ENCODE measurements at regions not wholly inside any gene's neighbourhood (a gene's known extent, or its start where the extent isn't known, plus 50 kb on each side); places are given as distances from the start of the nearest gene placed in this dataset.

- 0 out of 2 replicates have a peak, but pooled peaks cover 3% of the 10 kb centered on the region for H3K9me3 ChIP-seq (ENCODE audit: control insufficient read depth, insufficient read depth, low read depth, low read length)
- H3K27me3 ChIP-seq (ENCODE audit: control insufficient read depth, insufficient read depth, low read length) = no peaks in the 10 kb centered on the region
- no peak overlapping the region for H3K27ac ChIP-seq (ENCODE audit: low read depth, low read length)
- H3K36me3 ChIP-seq (ENCODE audit: control insufficient read depth, insufficient read depth, low read length) = no peaks in the 10 kb centered on the region
- H3K4me3 ChIP-seq (ENCODE audit: low read depth, low read length) = no peak overlapping the region
- H3K4me1 ChIP-seq (ENCODE audit: control insufficient read depth, insufficient read depth, low read length) = no peaks in the 10 kb centered on the region
- no peak overlapping the region for H3K9ac ChIP-seq (ENCODE audit: low read length)
These were observed 376.7 kb downstream of the DNAH5 start for GRCh38 chr5:13567819-13568218.

GRCh38 chr5:13566871-13567339 lies 377.6 kb downstream of the DNAH5 start:
- no peak overlapping the region for H3K27ac ChIP-seq (ENCODE audit: low read depth, low read length)

GRCh38 chr5:13558408-13558807 lies 386.1 kb downstream of the DNAH5 start:
- Histone ChIP-seq H3K4me1 (ENCODE audit: control insufficient read depth, insufficient read depth, low read length) (no peaks in the 10 kb centered on the region), H3K9ac (ENCODE audit: low read length) (no peak overlapping the region), H3K27ac (ENCODE audit: low read depth, low read length) (no peak overlapping the region), H3K27me3 (ENCODE audit: control insufficient read depth, insufficient read depth, low read length) (no peaks in the 10 kb centered on the region), H3K9me3 (ENCODE audit: control insufficient read depth, insufficient read depth, low read depth, low read length) (no peaks in the 10 kb centered on the region), H3K36me3 (ENCODE audit: control insufficient read depth, insufficient read depth, low read length) (no peaks in the 10 kb centered on the region), H3K4me3 (ENCODE audit: low read depth, low read length) (no peak overlapping the region)

More at GRCh38 chr5:13566871-13567339, 377.6 kb downstream of the DNAH5 start:
- Histone ChIP-seq H3K4me3 (ENCODE audit: low read depth, low read length) (no peak overlapping the region), H3K9ac (ENCODE audit: low read length) (no peak overlapping the region), H3K27me3 (ENCODE audit: control insufficient read depth, insufficient read depth, low read length) (no peaks in the 10 kb centered on the region), H3K9me3 (ENCODE audit: control insufficient read depth, insufficient read depth, low read depth, low read length) (0 out of 2 replicates have a peak, but pooled peaks cover 3% of the 10 kb centered on the region), H3K4me1 (ENCODE audit: control insufficient read depth, insufficient read depth, low read length) (no peaks in the 10 kb centered on the region), H3K36me3 (ENCODE audit: control insufficient read depth, insufficient read depth, low read length) (no peaks in the 10 kb centered on the region)

GRCh38 chr5:13553896-13554295 lies 390.6 kb downstream of the DNAH5 start:
- Histone ChIP-seq H3K27ac (ENCODE audit: low read depth, low read length) (no peak overlapping the region), H3K9ac (ENCODE audit: low read length) (no peak overlapping the region), H3K27me3 (ENCODE audit: control insufficient read depth, insufficient read depth, low read length) (no peaks in the 10 kb centered on the region), H3K4me1 (ENCODE audit: control insufficient read depth, insufficient read depth, low read length) (no peaks in the 10 kb centered on the region), H3K36me3 (ENCODE audit: control insufficient read depth, insufficient read depth, low read length) (no peaks in the 10 kb centered on the region), H3K9me3 (ENCODE audit: control insufficient read depth, insufficient read depth, low read depth, low read length) (no peaks in the 10 kb centered on the region), H3K4me3 (ENCODE audit: low read depth, low read length) (no peak overlapping the region)

- Histone ChIP-seq H3K27me3 (ENCODE audit: control insufficient read depth, insufficient read depth, low read length) (no peaks in the 10 kb centered on the region), H3K36me3 (ENCODE audit: control insufficient read depth, insufficient read depth, low read length) (no peaks in the 10 kb centered on the region), H3K27ac (ENCODE audit: low read depth, low read length) (no peak overlapping the region), H3K4me3 (ENCODE audit: low read depth, low read length) (no peak overlapping the region), H3K9ac (ENCODE audit: low read length) (no peak overlapping the region), H3K4me1 (ENCODE audit: control insufficient read depth, insufficient read depth, low read length) (no peaks in the 10 kb centered on the region), H3K9me3 (ENCODE audit: control insufficient read depth, insufficient read depth, low read depth, low read length) (no peaks in the 10 kb centered on the region)
These were observed 392.1 kb downstream of the DNAH5 start for GRCh38 chr5:13552361-13552760.

GRCh38 chr5:13551645-13552044 lies 392.8 kb downstream of the DNAH5 start:
- Histone ChIP-seq H3K9ac (ENCODE audit: low read length) (no peak overlapping the region), H3K27ac (ENCODE audit: low read depth, low read length) (no peak overlapping the region), H3K36me3 (ENCODE audit: control insufficient read depth, insufficient read depth, low read length) (no peaks in the 10 kb centered on the region), H3K4me3 (ENCODE audit: low read depth, low read length) (no peak overlapping the region), H3K27me3 (ENCODE audit: control insufficient read depth, insufficient read depth, low read length) (no peaks in the 10 kb centered on the region), H3K9me3 (ENCODE audit: control insufficient read depth, insufficient read depth, low read depth, low read length) (no peaks in the 10 kb centered on the region), H3K4me1 (ENCODE audit: control insufficient read depth, insufficient read depth, low read length) (no peaks in the 10 kb centered on the region)

- Histone ChIP-seq H3K9ac (ENCODE audit: low read length) (no peak overlapping the region), H3K4me1 (ENCODE audit: control insufficient read depth, insufficient read depth, low read length) (peaks cover 10% of the 10 kb centered on the region), H3K27me3 (ENCODE audit: control insufficient read depth, insufficient read depth, low read length) (no peaks in the 10 kb centered on the region), H3K27ac (ENCODE audit: low read depth, low read length) (no peak overlapping the region), H3K4me3 (ENCODE audit: low read depth, low read length) (no peak overlapping the region), H3K36me3 (ENCODE audit: control insufficient read depth, insufficient read depth, low read length) (no peaks in the 10 kb centered on the region), H3K9me3 (ENCODE audit: control insufficient read depth, insufficient read depth, low read depth, low read length) (0 out of 2 replicates have a peak, but pooled peaks cover 3% of the 10 kb centered on the region)
These were observed 404.2 kb downstream of the DNAH5 start for GRCh38 chr5:13540168-13540750.

- Histone ChIP-seq H3K4me1 (ENCODE audit: control insufficient read depth, insufficient read depth, low read length) (peaks cover 10% of the 10 kb centered on the region), H3K27ac (ENCODE audit: low read depth, low read length) (no peak overlapping the region), H3K9ac (ENCODE audit: low read length) (no peak overlapping the region), H3K4me3 (ENCODE audit: low read depth, low read length) (no peak overlapping the region), H3K9me3 (ENCODE audit: control insufficient read depth, insufficient read depth, low read depth, low read length) (no peaks in the 10 kb centered on the region), H3K27me3 (ENCODE audit: control insufficient read depth, insufficient read depth, low read length) (no peaks in the 10 kb centered on the region), H3K36me3 (ENCODE audit: control insufficient read depth, insufficient read depth, low read length) (no peaks in the 10 kb centered on the region)
These were observed 407.6 kb downstream of the DNAH5 start for GRCh38 chr5:13536933-13537332.

- Histone ChIP-seq H3K9me3 (ENCODE audit: control insufficient read depth, insufficient read depth, low read depth, low read length) (no peaks in the 10 kb centered on the region), H3K27me3 (ENCODE audit: control insufficient read depth, insufficient read depth, low read length) (peaks cover 3% of the 10 kb centered on the region; the same call in 1 of the 2 replicates), H3K4me1 (ENCODE audit: control insufficient read depth, insufficient read depth, low read length) (no peaks in the 10 kb centered on the region), H3K9ac (ENCODE audit: low read length) (no peak overlapping the region), H3K36me3 (ENCODE audit: control insufficient read depth, insufficient read depth, low read length) (no peaks in the 10 kb centered on the region), H3K4me3 (ENCODE audit: low read depth, low read length) (no peak overlapping the region), H3K27ac (ENCODE audit: low read depth, low read length) (no peak overlapping the region)
These were observed 410.7 kb downstream of the DNAH5 start for GRCh38 chr5:13533833-13534232.

- Histone ChIP-seq H3K9me3 (ENCODE audit: control insufficient read depth, insufficient read depth, low read depth, low read length) (no peaks in the 10 kb centered on the region), H3K27me3 (ENCODE audit: control insufficient read depth, insufficient read depth, low read length) (peaks cover 3% of the 10 kb centered on the region; the same call in 1 of the 2 replicates), H3K4me3 (ENCODE audit: low read depth, low read length) (no peak overlapping the region), H3K27ac (ENCODE audit: low read depth, low read length) (no peak overlapping the region), H3K36me3 (ENCODE audit: control insufficient read depth, insufficient read depth, low read length) (no peaks in the 10 kb centered on the region), H3K4me1 (ENCODE audit: control insufficient read depth, insufficient read depth, low read length) (no peaks in the 10 kb centered on the region), H3K9ac (ENCODE audit: low read length) (no peak overlapping the region)
These were observed 415.2 kb downstream of the DNAH5 start for GRCh38 chr5:13529300-13529699.

- no peak overlapping the region for H3K4me3 ChIP-seq (ENCODE audit: low read depth, low read length)
- no peak overlapping the region for H3K9ac ChIP-seq (ENCODE audit: low read length)
- no peaks in the 10 kb centered on the region for H3K36me3 ChIP-seq (ENCODE audit: control insufficient read depth, insufficient read depth, low read length)
- no peaks in the 10 kb centered on the region for H3K27me3 ChIP-seq (ENCODE audit: control insufficient read depth, insufficient read depth, low read length)
- no peak overlapping the region for H3K27ac ChIP-seq (ENCODE audit: low read depth, low read length)
- H3K4me1 ChIP-seq (ENCODE audit: control insufficient read depth, insufficient read depth, low read length) = no peaks in the 10 kb centered on the region
- H3K9me3 ChIP-seq (ENCODE audit: control insufficient read depth, insufficient read depth, low read depth, low read length) = no peaks in the 10 kb centered on the region
These were observed 419.6 kb downstream of the DNAH5 start for GRCh38 chr5:13524936-13525335.

Data from HUES6 (cell line).